ENCODE measurements at regions not wholly inside any gene's neighbourhood (a gene's known extent, or its start where the extent isn't known, plus 50 kb on each side); places are given as distances from the start of the nearest gene placed in this dataset.

DNA sequence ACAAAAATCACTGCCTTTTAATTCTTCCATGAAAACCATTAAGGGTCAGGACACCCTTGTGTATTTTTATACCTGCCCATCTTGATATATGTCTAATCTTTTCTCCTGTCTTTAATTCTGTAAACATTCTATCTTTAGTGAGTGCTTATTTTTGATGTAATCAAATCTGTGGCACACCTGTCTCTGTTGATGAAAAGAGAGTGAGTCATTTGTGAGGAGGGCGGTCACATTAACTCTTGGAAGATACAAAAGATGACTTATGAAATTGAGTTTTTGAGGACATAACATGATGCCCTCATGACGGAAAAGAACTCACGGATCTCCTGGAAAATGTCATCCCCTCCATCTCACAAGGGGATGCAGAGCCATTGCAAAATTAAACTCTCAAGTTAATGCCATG lies 206.5 kb upstream of the PGR start:
- TF ChIP-seq, protein P1, sequence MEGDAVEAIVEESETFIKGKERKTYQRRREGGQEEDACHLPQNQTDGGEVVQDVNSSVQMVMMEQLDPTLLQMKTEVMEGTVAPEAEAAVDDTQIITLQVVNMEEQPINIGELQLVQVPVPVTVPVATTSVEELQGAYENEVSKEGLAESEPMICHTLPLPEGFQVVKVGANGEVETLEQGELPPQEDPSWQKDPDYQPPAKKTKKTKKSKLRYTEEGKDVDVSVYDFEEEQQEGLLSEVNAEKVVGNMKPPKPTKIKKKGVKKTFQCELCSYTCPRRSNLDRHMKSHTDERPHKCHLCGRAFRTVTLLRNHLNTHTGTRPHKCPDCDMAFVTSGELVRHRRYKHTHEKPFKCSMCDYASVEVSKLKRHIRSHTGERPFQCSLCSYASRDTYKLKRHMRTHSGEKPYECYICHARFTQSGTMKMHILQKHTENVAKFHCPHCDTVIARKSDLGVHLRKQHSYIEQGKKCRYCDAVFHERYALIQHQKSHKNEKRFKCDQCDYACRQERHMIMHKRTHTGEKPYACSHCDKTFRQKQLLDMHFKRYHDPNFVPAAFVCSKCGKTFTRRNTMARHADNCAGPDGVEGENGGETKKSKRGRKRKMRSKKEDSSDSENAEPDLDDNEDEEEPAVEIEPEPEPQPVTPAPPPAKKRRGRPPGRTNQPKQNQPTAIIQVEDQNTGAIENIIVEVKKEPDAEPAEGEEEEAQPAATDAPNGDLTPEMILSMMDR (IDR thresholded peaks at IDR 0.05; ENCODE audit: low read depth, low read length): no peak
- no peak for TF ChIP-seq POLR2A (IDR thresholded peaks at IDR 0.05; ENCODE audit: extremely low read depth, insufficient read length)
- no peak for TF ChIP-seq MYC (IDR thresholded peaks at IDR 0.05; ENCODE audit: low read depth, low read length)

Measured in NB4 (cell line).